MM.1S (cell line): ENCODE measurements at regions not wholly inside any gene's neighbourhood (a gene's known extent, or its start where the extent isn't known, plus 50 kb on each side); places are given as distances from the start of the nearest gene placed in this dataset.

Experiments
- EZH2 ChIP-seq: fragments of 300-600 bp; sonication (generic); optimal IDR thresholded peaks from 2 replicates; pipeline ENCODE3; 2017; ENCODE audit warnings: low read depth, mild to moderate bottlenecking, antibody characterized with exemption, low read length, mixed read lengths
- TF ChIP-seq, protein P1 (sequence below): fragments of 300-600 bp; sonication (generic); IDR thresholded peaks from 2 replicates; pipeline ENCODE4 v1.5.1; 2016; ENCODE audit warnings: antibody characterized with exemption, low read length, mixed read lengths

DNA sequence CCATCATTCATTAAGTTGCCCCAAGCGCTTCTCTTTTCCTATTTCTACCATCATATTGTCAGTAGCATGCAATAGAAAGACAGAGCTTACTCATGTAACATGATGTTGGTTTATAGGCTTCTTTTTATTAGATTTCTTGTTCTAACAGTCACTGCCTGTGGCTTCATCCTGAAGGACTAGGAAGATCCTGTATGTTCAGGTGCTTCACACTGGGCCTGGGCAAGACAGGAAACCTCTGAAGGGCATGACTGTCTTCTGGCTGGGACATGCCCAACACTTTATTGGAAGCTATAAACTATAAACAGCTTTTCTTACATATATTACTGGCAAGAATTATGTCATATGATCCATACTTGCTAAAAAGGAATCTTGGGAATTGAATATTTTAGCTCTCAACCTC, 258.4 kb upstream of the AKR1E2 start:
- TF ChIP-seq, protein P1, sequence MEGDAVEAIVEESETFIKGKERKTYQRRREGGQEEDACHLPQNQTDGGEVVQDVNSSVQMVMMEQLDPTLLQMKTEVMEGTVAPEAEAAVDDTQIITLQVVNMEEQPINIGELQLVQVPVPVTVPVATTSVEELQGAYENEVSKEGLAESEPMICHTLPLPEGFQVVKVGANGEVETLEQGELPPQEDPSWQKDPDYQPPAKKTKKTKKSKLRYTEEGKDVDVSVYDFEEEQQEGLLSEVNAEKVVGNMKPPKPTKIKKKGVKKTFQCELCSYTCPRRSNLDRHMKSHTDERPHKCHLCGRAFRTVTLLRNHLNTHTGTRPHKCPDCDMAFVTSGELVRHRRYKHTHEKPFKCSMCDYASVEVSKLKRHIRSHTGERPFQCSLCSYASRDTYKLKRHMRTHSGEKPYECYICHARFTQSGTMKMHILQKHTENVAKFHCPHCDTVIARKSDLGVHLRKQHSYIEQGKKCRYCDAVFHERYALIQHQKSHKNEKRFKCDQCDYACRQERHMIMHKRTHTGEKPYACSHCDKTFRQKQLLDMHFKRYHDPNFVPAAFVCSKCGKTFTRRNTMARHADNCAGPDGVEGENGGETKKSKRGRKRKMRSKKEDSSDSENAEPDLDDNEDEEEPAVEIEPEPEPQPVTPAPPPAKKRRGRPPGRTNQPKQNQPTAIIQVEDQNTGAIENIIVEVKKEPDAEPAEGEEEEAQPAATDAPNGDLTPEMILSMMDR = no peak
- TF ChIP-seq EZH2 = no peak
